ENCODE measurements at regions not wholly inside any gene's neighbourhood (a gene's known extent, or its start where the extent isn't known, plus 50 kb on each side); places are given as distances from the start of the nearest gene placed in this dataset.

DNA sequence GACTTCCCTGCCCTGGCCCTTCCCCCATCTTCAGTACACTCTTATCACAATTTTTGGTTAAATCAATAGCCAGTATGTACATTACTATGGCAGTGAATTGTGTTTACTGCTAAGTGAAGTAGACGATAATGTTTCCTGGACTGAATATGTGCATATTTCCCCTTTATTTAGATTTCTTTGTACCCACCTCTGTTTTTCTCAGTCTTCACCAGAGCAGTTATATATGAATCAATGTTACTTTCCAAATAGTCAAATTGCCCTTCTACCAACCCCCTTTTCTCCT lies 97.1 kb upstream of the HS6ST1 start:
- TF ChIP-seq, protein P1, sequence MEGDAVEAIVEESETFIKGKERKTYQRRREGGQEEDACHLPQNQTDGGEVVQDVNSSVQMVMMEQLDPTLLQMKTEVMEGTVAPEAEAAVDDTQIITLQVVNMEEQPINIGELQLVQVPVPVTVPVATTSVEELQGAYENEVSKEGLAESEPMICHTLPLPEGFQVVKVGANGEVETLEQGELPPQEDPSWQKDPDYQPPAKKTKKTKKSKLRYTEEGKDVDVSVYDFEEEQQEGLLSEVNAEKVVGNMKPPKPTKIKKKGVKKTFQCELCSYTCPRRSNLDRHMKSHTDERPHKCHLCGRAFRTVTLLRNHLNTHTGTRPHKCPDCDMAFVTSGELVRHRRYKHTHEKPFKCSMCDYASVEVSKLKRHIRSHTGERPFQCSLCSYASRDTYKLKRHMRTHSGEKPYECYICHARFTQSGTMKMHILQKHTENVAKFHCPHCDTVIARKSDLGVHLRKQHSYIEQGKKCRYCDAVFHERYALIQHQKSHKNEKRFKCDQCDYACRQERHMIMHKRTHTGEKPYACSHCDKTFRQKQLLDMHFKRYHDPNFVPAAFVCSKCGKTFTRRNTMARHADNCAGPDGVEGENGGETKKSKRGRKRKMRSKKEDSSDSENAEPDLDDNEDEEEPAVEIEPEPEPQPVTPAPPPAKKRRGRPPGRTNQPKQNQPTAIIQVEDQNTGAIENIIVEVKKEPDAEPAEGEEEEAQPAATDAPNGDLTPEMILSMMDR (IDR thresholded peaks at IDR 0.05; ENCODE audit: low read depth, low read length, missing input control): no peak
- TF ChIP-seq, protein P2, sequence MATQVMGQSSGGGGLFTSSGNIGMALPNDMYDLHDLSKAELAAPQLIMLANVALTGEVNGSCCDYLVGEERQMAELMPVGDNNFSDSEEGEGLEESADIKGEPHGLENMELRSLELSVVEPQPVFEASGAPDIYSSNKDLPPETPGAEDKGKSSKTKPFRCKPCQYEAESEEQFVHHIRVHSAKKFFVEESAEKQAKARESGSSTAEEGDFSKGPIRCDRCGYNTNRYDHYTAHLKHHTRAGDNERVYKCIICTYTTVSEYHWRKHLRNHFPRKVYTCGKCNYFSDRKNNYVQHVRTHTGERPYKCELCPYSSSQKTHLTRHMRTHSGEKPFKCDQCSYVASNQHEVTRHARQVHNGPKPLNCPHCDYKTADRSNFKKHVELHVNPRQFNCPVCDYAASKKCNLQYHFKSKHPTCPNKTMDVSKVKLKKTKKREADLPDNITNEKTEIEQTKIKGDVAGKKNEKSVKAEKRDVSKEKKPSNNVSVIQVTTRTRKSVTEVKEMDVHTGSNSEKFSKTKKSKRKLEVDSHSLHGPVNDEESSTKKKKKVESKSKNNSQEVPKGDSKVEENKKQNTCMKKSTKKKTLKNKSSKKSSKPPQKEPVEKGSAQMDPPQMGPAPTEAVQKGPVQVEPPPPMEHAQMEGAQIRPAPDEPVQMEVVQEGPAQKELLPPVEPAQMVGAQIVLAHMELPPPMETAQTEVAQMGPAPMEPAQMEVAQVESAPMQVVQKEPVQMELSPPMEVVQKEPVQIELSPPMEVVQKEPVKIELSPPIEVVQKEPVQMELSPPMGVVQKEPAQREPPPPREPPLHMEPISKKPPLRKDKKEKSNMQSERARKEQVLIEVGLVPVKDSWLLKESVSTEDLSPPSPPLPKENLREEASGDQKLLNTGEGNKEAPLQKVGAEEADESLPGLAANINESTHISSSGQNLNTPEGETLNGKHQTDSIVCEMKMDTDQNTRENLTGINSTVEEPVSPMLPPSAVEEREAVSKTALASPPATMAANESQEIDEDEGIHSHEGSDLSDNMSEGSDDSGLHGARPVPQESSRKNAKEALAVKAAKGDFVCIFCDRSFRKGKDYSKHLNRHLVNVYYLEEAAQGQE (IDR thresholded peaks at IDR 0.05): no peak
- TF ChIP-seq FOXA1 (IDR thresholded peaks at IDR 0.05) (no peak), RAD21 (IDR thresholded peaks at IDR 0.05) (no peak), TAF1 (conservative IDR thresholded peaks at IDR 0.05) (no peak), GABPA (IDR thresholded peaks at IDR 0.05 in 1 of 2, conservative IDR thresholded peaks at IDR 0.05 in 1 of 2) (no peak), SP1 (IDR thresholded peaks at IDR 0.05) (no peak), EGR1 (IDR thresholded peaks at IDR 0.05; ENCODE audit: low read depth in 2 of 2) (no peak)
- TF ChIP-seq, protein P3, sequence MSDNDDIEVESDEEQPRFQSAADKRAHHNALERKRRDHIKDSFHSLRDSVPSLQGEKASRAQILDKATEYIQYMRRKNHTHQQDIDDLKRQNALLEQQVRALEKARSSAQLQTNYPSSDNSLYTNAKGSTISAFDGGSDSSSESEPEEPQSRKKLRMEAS (IDR thresholded peaks at IDR 0.05): no peak

Measured in liver (tissue), 3 donors.